Skeletal muscle tissue (tissue), 3 donors: ENCODE measurements at regions not wholly inside any gene's neighbourhood (a gene's known extent, or its start where the extent isn't known, plus 50 kb on each side); places are given as distances from the start of the nearest gene placed in this dataset.

Experiments
- H3K27ac ChIP-seq: one replicate; pipeline ENCODE4 v1.7.0; 2013; ENCODE audit warnings: mild to moderate bottlenecking, low read depth, low read length, inconsistent platforms
- H3K27me3 ChIP-seq, 3 donors: one replicate each; pipeline ENCODE4 v1.7.0; 2013; ENCODE audit warnings: low read length in 3 of 3; ENCODE audit not compliant: control insufficient read depth in 3 of 3, insufficient read depth in 3 of 3
- H3K36me3 ChIP-seq, 3 donors: one replicate each; pipeline ENCODE4 v1.7.0; 2013; ENCODE audit warnings: low read length in 3 of 3; ENCODE audit not compliant: control insufficient read depth in 3 of 3, insufficient read depth in 3 of 3
- H3K4me1 ChIP-seq, 3 donors: one replicate each; pipeline ENCODE4 v1.7.0; 2013; ENCODE audit warnings: low read length in 3 of 3, mild to moderate bottlenecking in 3 of 3; ENCODE audit not compliant: control insufficient read depth in 3 of 3, insufficient read depth in 3 of 3
- H3K4me3 ChIP-seq, 3 donors: one replicate each; pipeline ENCODE4 v1.7.0; 2013; ENCODE audit warnings: low read length in 3 of 3
- H3K9ac ChIP-seq, 3 donors: one replicate each; pipeline ENCODE4 v1.7.0; 2013; ENCODE audit warnings: low read length in 3 of 3, mild to moderate bottlenecking in 3 of 3, moderate library complexity in 2 of 3, low read depth in 1 of 3
- H3K9me3 ChIP-seq, 3 donors: one replicate each; pipeline ENCODE4 v1.7.0; 2013; ENCODE audit warnings: low read length in 3 of 3; ENCODE audit not compliant: control insufficient read depth in 3 of 3
- donor health status: Osteomylitis.

DNA sequence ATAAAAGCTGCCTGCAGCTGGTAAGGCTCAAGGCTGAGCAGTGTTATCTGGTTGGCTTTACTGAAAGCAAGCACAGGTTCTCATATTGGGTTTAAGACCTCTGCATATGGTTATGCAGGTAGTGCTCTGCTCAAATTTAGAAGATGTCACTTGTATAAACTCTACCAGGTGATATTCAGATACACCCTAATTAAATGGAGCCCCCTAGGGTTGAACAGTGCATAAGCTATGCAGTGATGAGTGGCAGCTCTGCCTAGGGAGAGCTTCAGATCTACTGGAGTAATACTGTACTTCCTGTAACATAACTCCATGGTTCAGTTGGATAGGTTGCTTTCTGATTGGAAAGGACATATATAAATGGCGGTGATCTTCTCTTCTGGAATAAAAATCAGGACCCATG is 222.7 kb downstream of the CYRIA start:
- no peaks in the 10 kb centered on the region for H3K4me1 ChIP-seq
- no peak overlapping the region for H3K9ac ChIP-seq
- H3K4me3 ChIP-seq: no peak overlapping the region
- no peaks in the 10 kb centered on the region for H3K36me3 ChIP-seq
- no peaks in the 10 kb centered on the region for H3K9me3 ChIP-seq
- no peak overlapping the region for H3K27ac ChIP-seq
- no peaks in the 10 kb centered on the region for H3K27me3 ChIP-seq

DNA sequence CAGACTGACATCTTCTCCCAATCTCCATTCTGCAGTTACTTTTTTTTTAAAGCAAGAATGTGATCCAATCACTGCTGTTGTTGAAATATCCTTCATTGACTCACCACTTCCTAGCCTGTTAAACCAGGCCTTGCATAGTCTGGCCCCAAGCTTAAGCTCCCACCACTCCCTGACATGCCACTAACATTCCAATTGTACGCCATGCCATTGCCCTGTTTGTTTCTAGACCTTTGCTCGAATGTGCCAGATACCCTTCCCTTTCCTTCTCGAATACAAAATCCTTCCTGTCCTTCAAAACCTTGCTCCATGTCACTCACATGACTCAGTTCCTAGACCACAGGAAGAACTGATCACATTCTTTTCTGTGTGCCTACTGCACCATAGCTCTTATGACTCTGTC is 224.2 kb downstream of the CYRIA start:
- H3K36me3 ChIP-seq: no peaks in the 10 kb centered on the region
- H3K27ac ChIP-seq: no peak overlapping the region
- H3K9ac ChIP-seq: no peak overlapping the region
- no peaks in the 10 kb centered on the region for H3K27me3 ChIP-seq
- H3K4me3 ChIP-seq: no peak overlapping the region
- H3K4me1 ChIP-seq: no peaks in the 10 kb centered on the region
- H3K9me3 ChIP-seq: no peaks in the 10 kb centered on the region

DNA sequence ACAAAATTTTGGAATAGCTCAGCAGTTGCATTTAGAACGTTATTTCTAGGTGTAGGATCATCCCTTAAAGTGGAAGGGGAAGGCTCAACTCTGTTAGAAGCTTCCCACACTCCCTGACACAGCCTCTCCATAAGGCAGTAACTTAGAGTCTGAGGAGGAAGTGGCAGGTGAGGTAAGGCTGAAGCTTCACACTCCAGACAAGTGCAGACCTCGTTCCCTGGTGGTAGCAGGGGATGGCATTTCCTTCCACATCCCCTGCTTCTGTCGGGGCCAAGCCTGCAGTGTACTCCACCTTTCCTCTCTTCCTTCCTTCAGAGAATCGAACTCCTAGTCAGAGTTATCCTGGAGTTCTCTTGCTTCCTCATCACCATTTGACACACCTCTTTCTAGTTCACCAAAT is 224.7 kb downstream of the CYRIA start:
- Histone ChIP-seq H3K9ac (no peak overlapping the region), H3K4me3 (no peak overlapping the region), H3K27ac (no peak overlapping the region), H3K27me3 (no peaks in the 10 kb centered on the region), H3K36me3 (no peaks in the 10 kb centered on the region), H3K9me3 (no peaks in the 10 kb centered on the region), H3K4me1 (no peaks in the 10 kb centered on the region)

DNA sequence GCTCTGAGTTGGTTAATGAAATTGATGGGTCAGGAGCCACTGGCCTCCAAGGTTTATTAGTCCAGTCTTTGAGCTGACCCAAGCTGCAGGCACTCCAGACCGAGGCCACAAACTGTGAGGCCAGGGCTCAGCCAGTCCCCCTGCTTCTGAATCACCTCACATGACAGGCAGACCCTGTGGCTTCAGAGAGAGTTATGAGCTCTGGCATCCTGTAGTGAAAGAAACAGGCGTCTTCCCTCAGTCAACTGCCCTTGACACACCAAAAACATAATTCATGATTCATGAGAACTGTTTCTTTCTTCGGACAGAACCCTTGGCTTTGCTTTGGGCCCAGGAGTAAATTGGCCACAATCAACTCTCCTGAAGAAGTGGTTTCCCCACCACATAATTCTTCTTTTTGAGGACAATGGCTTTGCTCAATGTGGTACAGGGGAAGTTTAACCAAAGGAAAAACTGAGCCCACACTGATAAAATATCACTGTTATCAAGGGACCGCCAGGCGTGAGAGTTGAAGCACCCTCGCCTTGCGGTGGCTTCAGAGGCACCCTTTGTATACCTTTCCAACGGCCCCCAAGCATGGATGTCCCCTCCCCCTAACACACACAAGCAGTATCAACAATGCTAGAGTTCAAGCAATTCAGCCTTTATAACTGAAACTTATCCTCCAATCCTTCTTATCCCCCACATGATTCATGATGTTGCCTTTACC is 226.9 kb downstream of the CYRIA start:
- Histone ChIP-seq H3K4me1 (no peaks in the 10 kb centered on the region), H3K9ac (no peak overlapping the region), H3K27me3 (no peaks in the 10 kb centered on the region), H3K36me3 (no peaks in the 10 kb centered on the region), H3K27ac (no peak overlapping the region), H3K9me3 (no peaks in the 10 kb centered on the region), H3K4me3 (no peak overlapping the region)

DNA sequence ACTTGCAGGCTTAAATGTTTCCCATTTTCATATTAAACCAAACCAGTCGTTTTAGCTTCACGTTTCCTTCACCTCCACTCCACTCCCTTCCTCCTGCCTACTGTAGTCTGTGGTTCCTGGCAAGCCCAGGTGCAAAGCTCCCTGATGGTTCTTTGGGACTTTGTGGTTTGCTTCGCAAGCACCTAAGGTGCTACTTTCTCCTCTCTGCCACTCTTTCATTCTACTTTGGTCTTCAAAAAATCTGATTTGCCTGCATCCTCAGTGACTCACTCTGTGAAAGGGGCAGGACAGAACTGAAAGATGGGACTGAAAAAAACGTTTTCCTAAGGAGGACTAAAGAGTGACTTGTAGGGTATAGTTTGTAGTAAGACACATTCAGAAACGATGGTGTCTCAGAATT is 228.4 kb downstream of the CYRIA start:
- Histone ChIP-seq H3K27me3 (no peaks in the 10 kb centered on the region), H3K36me3 (no peaks in the 10 kb centered on the region), H3K9ac (no peak overlapping the region), H3K4me1 (no peaks in the 10 kb centered on the region), H3K9me3 (no peaks in the 10 kb centered on the region), H3K27ac (no peak overlapping the region), H3K4me3 (no peak overlapping the region)

DNA sequence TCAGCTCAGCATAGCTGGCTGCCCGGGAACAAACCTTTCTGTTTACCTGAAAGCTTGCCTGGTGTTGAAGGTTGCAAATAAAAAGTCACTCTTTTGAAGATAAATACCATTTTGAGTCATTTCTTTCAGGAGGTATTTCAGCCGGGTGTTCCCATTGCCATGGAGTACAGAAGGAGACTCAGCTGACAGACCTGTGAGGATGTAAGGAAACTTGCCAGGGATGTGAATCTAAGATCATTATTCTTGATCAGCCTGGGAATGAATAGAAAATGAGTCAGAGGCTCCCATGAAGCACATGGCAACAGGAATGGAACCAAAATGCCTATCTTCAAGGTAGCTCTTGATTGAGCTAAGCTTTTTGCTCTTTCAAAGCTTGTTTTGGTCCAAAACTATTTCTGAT is 231.2 kb downstream of the CYRIA start:
- H3K4me1 ChIP-seq: no peaks in the 10 kb centered on the region
- H3K9me3 ChIP-seq: no peaks in the 10 kb centered on the region
- no peaks in the 10 kb centered on the region for H3K36me3 ChIP-seq
- H3K27ac ChIP-seq: no peak overlapping the region
- H3K4me3 ChIP-seq: no peak overlapping the region
- no peak overlapping the region for H3K9ac ChIP-seq
- no peaks in the 10 kb centered on the region for H3K27me3 ChIP-seq

DNA sequence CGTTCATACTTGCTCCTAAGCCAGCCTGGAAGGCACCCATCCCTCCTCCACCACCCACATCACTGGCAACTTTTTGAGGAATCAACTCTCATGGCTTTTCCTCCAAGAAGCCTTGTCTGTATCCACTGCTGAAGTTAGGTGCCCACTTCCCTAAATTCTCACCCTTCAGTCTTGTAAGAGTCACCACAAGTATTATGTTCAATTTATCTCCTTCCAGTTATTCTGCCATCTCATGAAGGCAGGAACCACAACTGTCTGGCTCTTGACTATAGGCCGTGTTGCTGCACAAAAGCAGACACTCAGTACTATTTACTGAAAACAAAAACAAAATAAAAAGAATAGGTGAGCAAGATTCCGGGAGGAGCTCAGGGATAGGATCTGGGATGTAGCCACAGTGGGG is 234.8 kb downstream of the CYRIA start:
- Histone ChIP-seq H3K4me1 (peaks cover under 1 to 4% (median 3%) of the 10 kb centered on the region in 3 donors), H3K36me3 (no peaks in the 10 kb centered on the region), H3K9ac (no peak overlapping the region), H3K9me3 (no peaks in the 10 kb centered on the region), H3K27ac (no peak overlapping the region), H3K4me3 (no peak overlapping the region), H3K27me3 (no peaks in the 10 kb centered on the region)

DNA sequence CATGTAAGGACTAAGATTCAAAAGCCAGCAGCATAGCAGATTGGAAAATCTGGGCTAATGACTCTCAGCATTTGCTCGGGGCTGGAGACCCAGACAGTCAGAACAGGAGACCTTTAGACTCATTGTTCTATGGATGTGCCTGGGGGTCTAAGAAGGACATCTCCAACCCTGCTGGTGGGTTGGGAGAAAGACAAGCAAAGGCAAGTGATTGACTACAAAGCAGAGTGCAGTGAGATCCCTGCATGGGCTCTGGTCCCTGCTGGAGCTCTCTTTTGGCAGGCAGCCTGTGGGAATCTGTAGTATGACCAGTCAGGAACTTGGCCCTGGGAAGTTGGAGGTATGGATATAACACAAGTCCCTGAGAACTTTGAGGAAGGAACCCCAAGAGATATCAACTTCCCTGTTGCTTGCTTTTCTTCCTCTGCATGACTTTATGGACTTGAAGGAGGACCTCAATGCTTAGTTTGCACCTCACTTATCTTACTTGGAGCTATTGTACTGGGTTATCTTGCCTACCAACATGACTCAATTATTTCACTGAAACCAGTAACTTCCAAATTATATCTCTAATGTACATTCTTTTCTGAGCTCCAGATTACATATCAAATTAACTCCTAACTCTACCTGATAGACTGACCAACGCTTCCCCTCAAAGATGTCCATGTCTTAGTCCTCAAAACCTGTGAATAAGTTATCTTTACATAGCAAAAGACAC is 236.0 kb downstream of the CYRIA start:
- Histone ChIP-seq H3K4me1 (peaks cover 4 to 10% (median 6%) of the 10 kb centered on the region in 3 donors), H3K27ac (no peak overlapping the region), H3K4me3 (no peak overlapping the region), H3K9me3 (no peaks in the 10 kb centered on the region), H3K27me3 (no peaks in the 10 kb centered on the region), H3K9ac (no peak overlapping the region), H3K36me3 (no peaks in the 10 kb centered on the region)

DNA sequence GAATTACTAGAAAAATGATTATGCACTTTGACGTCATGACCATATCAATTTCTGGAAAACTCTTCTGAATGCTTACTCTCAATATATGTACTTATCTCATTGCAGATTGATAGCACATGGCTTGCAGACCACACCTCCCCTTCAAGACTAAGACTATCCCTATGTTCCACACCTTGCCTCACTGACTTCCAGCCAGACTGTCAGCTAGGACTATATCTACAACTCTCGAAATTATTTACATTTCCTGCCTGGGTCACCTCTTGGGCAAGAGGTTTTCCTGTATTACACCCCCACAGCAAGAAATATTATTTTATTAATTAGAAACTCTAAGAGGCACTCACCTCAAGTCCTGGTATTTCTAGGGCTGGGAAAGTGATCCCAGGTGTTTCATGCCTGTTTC is 236.6 kb downstream of the CYRIA start:
- H3K36me3 ChIP-seq: no peaks in the 10 kb centered on the region
- H3K9me3 ChIP-seq: no peaks in the 10 kb centered on the region
- H3K27ac ChIP-seq: no peak overlapping the region
- peaks cover 4 to 10% (median 6%) of the 10 kb centered on the region in 3 donors for H3K4me1 ChIP-seq
- no peak overlapping the region for H3K9ac ChIP-seq
- H3K4me3 ChIP-seq: no peak overlapping the region
- no peaks in the 10 kb centered on the region for H3K27me3 ChIP-seq

DNA sequence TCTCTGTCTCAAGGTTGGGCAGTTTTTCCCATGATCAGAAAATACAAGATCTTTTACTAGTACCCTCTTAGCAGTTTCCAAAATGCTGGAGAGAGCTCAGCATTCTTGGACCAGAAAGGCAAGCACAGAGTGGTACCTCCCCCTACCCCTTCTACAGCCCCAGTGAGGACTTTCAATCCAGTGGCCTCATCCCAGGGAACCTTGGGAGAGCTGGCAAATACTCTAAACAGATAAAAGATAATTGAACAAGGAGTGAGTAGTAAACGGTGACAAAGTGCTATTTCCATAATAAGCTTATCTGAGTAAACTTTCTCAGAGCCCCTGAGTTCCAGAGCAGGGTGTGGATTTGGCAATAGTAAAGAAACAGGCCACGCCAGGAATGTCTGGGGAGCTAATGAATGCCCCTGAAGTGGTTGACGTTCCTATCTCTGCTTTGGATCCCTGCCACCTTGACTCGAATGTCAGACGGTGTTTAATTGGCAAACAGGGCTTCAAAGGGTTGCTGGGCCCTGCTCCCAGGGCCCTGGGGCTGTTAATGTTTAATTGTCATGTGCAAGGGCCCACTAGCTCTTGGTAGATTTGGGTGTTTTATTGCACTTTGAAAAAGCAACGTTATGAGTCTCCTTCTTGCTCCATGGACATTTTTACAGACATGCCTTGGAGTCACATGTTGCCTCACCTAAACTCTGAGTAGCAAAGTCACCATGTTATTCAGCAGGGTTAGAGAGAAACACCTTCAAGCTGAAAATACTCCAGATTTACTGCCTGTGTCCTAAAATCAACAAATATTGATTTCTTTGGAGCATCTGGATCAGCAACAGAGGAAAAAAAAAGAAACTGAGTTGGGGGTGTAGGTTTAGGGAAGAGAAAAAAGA is 239.9 kb downstream of the CYRIA start:
- H3K4me3 ChIP-seq: no peak overlapping the region

More for the DNA sequence above, 239.9 kb downstream of the CYRIA start:
- Histone ChIP-seq H3K9me3 (no peaks in the 10 kb centered on the region), H3K9ac (no peak overlapping the region), H3K27me3 (no peaks in the 10 kb centered on the region), H3K4me1 (peaks cover 4 to 10% (median 6%) of the 10 kb centered on the region in 3 donors), H3K36me3 (no peaks in the 10 kb centered on the region), H3K27ac (no peak overlapping the region)
